HL-60 (cell line): ENCODE measurements at regions not wholly inside any gene's neighbourhood (a gene's known extent, or its start where the extent isn't known, plus 50 kb on each side); places are given as distances from the start of the nearest gene placed in this dataset.
A peak's percentile ranks its signal among the peaks of the same experiment; 100 is the strongest.

Source experiments
- DNase-seq, 2 experiments: peaks; one replicate each; pipeline ENCODE4 v3.0.0-alpha.2; 2010 to 2020; ENCODE audit warnings: low read depth in 1 of 2, low spot score in 1 of 2
- H3K27ac ChIP-seq: fragments of 250-450 bp; sonication (Bioruptor Pico); replicated peaks from 2 replicates; pipeline ENCODE4 v1.5.1; 2020; ENCODE audit warnings: mild to moderate bottlenecking, moderate library complexity
- H3K27me3 ChIP-seq: fragments of 250-450 bp; sonication (Bioruptor Pico); 2 replicates; pipeline ENCODE4 v1.5.1; 2021; ENCODE audit warnings: mild to moderate bottlenecking, moderate library complexity; ENCODE audit not compliant: insufficient read depth, poor library complexity, severe bottlenecking
- H3K4me3 ChIP-seq: replicated peaks from 2 replicates; pipeline ENCODE4 v1.5.1; 2011; ENCODE audit warnings: mild to moderate bottlenecking, control low read depth, low read length; ENCODE audit not compliant: insufficient read depth
- CTCF ChIP-seq: IDR thresholded peaks from one replicate; pipeline ENCODE4 v1.5.1; 2011; ENCODE audit warnings: low read length, control low read depth, inconsistent platforms; ENCODE audit not compliant: insufficient read depth
- GABPA ChIP-seq: IDR thresholded peaks from 2 replicates; pipeline ENCODE4 v1.6.1; 2012; ENCODE audit warnings: low read depth
- POLR2AphosphoS5 ChIP-seq: IDR thresholded peaks from 2 replicates; pipeline ENCODE4 v1.6.1; 2012; ENCODE audit warnings: low read depth
- REST ChIP-seq: IDR thresholded peaks from 2 replicates; pipeline ENCODE4 v1.6.1; 2012; ENCODE audit warnings: low read depth; ENCODE audit not compliant: insufficient replicate concordance
- SPI1 ChIP-seq: IDR thresholded peaks from 2 replicates; pipeline ENCODE4 v1.6.1; 2012; ENCODE audit warnings: low read depth, mild to moderate bottlenecking, borderline replicate concordance

- peak overlapping the region; percentile 29 for H3K27ac ChIP-seq
- DNase-seq, result no peak
- H3K27me3 ChIP-seq, result no peaks in the 10 kb centered on the region
- H3K4me3 ChIP-seq, result no peak overlapping the region
- TF ChIP-seq CTCF (no peak), SPI1 (no peak), GABPA (no peak), REST (no peak), POLR2AphosphoS5 (no peak)
Measured at GRCh38 chr2:181366675-181367175, 90.5 kb upstream of the ITGA4 start.

GRCh38 chr2:181367411-181367810 is 89.8 kb upstream of the ITGA4 start:
- TF ChIP-seq GABPA (no peak), CTCF (no peak), SPI1 (no peak), REST (no peak), POLR2AphosphoS5 (no peak)
- no peak for DNase-seq
- no peak overlapping the region for H3K4me3 ChIP-seq

GRCh38 chr2:181367906-181368435 is 89.2 kb upstream of the ITGA4 start:
- Histone ChIP-seq H3K4me3 (no peak overlapping the region), H3K27me3 (no peaks in the 10 kb centered on the region), H3K27ac (no peak overlapping the region)
- no peak for DNase-seq
- TF ChIP-seq SPI1 (no peak), GABPA (no peak), POLR2AphosphoS5 (no peak), REST (no peak), CTCF (no peak)

More at GRCh38 chr2:181367411-181367810, 89.8 kb upstream of the ITGA4 start:
- H3K27me3 ChIP-seq, result no peaks in the 10 kb centered on the region
- H3K27ac ChIP-seq, result peak overlapping the region; percentile 11
